HG02798 (cell line): ENCODE measurements at regions not wholly inside any gene's neighbourhood (a gene's known extent, or its start where the extent isn't known, plus 50 kb on each side); places are given as distances from the start of the nearest gene placed in this dataset.
"Not testable (repeated sequence)": the region's sequence is repeated elsewhere in the genome, so short reads cannot be mapped to it uniquely, and the experiment has no call there.

Experiments
- ATAC-seq: cut with Tn5 transposase; IDR thresholded peaks from one replicate; pipeline ENCODE4 v1.9.1; 2021; ENCODE audit warnings: mild to moderate bottlenecking; ENCODE audit not compliant: unreplicated experiment, poor library complexity

- no peak for ATAC-seq
These were observed 147.8 kb upstream of the KRR1 start for GRCh38 chr12:75658901-75659823.

DNA sequence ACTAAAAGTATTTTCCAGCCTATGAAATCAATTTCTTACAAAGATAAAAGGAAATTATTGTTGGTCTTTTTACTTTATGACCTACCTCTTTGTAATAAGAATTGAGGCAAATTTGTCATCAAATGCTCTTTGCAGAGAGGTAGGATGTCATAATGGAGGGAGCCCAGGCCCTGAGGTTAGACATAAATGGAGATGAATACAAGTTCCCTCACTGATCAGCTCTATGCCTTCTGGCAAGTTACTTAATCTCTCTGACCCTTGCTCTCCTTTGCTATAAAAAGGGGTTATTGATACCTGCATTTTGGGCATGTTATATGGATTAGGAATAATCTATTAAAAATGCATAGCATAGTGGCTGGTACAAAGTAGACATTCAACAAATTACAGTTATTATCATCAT lies 146.9 kb upstream of the KRR1 start:
- no peak for ATAC-seq

DNA sequence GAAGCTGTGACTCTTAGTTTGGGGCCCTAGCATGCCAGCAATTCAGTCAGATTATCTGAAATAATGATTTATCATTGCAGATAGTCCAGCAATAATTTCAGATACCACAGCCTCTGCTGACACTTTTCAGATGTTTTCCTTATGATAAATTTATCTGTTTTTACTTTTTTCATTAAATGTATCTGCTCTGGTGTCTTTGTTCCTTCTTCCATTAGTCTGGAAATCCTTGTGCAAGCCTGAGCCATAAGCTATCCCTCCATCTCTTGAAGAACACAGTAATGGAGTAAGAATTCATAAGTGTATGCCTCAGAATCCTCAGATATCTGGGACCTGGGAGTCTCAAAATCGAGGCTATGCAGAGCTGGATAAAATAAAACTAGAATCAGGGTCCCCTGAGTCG lies 146.4 kb upstream of the KRR1 start:
- ATAC-seq: no peak

DNA sequence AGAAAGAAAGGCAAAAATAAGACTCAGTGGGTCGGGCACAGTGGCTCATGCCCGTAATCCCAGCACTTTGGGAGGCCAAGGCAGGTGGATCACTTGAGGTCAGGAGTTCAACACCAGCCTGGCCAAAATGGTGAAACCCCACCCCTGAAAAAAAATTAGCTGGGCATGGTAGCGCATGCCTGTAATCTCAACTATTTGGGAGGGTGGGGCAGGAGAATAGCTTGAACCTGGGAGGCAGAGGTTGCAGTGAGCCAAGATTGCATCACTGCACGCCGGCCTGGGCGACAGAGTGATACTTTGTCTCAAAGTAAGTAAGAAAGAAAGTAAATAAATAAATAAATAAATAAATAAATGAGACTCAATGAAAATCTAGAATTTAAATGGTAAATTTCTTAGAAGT lies 145.9 kb upstream of the KRR1 start:
- ATAC-seq: not testable (repeated sequence)

DNA sequence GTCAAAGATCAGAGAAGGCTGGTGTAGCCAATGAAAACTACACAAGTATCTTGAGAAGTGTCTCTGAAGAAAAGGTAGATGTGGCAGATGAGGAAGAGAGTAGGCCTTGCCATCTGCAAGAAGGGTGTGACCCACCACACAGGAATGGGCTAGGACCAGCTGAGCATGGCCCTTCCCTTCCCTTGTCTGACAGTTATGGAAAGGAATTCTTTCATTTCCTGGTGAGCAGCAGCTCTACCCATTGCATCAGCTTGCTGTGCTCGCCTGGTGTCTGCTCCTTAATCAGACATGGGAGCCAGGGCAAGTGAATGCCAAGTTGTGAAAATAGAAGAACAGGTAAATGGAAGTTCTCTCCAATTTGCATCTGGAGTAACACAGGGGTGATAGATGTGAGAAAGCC lies 145.2 kb upstream of the KRR1 start:
- ATAC-seq: no peak

GRCh38 chr12:75656210-75656609 lies 144.8 kb upstream of the KRR1 start:
- ATAC-seq: no peak

GRCh38 chr12:75655315-75655806 lies 144.0 kb upstream of the KRR1 start:
- ATAC-seq: peak; percentile 70

DNA sequence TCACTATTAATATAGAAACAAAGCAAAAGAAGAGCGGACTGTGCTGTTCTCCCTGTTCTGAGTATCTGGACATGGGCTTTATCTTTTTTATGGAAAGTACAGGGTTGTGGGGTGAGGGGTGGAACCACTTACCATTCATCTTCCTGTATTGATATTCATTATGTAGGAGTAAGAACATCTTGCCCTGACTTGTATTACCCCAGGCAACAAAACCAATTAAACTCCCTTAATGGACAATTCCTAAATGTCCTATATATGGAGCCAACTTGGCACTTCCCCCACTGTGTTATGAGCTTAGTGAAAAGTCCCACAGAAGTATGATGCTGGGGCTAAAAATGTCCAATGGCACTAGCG lies 139.9 kb upstream of the KRR1 start:
- no peak for ATAC-seq

- no peak for ATAC-seq
These were observed 139.4 kb upstream of the KRR1 start for GRCh38 chr12:75650595-75651341.

- no peak for ATAC-seq
These were observed 138.7 kb upstream of the KRR1 start for GRCh38 chr12:75650100-75650499.

- ATAC-seq: no peak
These were observed 137.4 kb upstream of the KRR1 start for GRCh38 chr12:75648856-75649255.

GRCh38 chr12:75646329-75647210 lies 135.2 kb upstream of the KRR1 start:
- ATAC-seq: no peak

DNA sequence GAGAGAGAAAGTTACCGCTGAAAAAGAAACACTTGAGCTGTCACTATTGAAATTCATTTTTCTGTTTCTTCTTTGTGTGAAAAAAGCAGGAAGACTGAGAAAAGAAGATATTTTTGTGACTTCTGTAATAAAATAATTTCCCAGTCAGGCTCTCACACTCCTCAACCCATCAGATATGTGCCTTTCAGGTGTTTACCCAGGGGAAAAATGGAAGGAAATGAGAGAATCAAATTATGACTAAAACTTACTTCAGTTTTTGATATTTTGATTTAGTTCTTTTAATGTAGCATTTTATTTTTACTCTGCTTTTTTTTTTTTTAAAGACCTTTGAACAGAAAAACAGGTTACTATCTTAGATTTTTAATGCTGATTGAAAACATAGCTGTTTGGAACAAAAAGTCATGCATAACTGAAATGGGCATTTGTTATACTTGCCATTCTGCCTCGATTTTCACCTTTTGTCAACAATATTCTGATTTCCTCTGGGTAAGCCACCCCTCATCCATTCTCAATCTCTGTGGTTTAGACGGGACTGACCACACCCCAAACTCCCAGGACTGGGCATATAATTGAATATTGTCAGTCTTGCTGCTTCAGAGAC lies 133.2 kb upstream of the KRR1 start:
- ATAC-seq: no peak

- ATAC-seq: not testable (repeated sequence)
These were observed 131.7 kb upstream of the KRR1 start for GRCh38 chr12:75643119-75643518.

DNA sequence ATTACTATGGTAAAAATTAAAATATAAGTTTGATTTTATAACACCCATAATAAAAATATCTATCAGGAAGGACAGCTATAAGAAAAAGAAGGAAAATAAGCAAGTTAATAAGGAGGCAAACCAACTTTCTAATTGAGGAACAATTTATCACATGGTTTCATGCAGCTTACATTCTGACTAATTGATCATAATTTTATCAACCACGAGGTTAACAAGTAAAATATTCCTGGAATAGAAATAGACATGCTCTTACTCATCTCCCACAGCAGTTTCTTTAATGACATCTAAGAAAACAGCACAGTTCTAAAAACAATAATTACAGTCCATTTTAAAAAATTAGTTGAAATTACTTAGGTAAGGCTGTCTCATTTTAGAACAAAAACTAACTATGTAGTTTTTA lies 130.8 kb upstream of the KRR1 start:
- ATAC-seq: no peak

- peak; percentile 100 for ATAC-seq
These were observed 129.8 kb upstream of the KRR1 start for GRCh38 chr12:75641031-75641780.

DNA sequence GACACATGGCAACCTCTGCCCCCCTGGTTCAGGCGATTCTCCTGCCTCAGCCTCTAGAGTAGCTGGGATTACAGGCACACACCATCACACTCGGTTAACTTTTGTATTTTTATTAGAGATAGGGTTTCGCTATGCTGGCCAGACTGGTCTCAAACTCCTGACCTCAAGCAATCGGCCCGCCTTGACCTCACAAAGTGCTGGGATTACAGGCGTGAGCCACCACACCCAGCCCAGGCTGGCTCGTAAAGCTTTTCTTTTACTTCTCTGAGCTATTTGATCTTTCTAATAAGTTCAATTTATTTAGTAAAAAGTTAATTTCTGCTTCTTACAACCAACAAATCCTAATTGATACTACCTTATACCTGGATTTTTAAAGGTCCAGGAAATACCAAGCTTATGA lies 127.4 kb upstream of the KRR1 start:
- no peak for ATAC-seq

DNA sequence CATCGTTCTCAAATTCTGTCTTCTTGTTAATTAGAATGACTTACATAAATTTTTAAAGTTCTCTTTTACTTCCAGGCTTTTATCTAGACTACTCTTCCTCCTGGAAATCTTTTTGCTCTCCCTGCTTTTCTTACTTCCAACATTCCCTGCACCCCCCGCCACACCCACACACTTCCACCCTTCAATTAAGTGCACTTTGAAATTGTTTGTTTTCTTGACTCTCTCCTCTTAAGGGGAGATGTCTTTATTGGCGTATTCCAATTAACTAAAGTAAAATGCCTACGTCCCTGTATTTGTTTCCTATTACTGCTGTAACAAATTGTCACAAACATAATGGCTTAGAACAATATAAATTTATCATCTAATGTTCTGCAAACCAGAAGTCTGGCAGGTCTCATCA lies 125.2 kb upstream of the KRR1 start:
- no peak for ATAC-seq
